Brain microvascular endothelial cell (primary cell): ENCODE measurements at regions not wholly inside any gene's neighbourhood (a gene's known extent, or its start where the extent isn't known, plus 50 kb on each side); places are given as distances from the start of the nearest gene placed in this dataset.

Experiments
- DNase-seq: peaks from one replicate; pipeline ENCODE4 v3.0.0-alpha.2; 2020
- H3K27ac ChIP-seq: fragments of 250-450 bp; sonication (Bioruptor Pico); 2 replicates; pipeline ENCODE4 v1.5.1; 2020; ENCODE audit warnings: mild to moderate bottlenecking, moderate library complexity
- H3K27me3 ChIP-seq: fragments of 250-450 bp; sonication (Bioruptor Pico); replicated peaks from 2 replicates; pipeline ENCODE4 v1.5.1; 2020; ENCODE audit warnings: mild to moderate bottlenecking
- H3K36me3 ChIP-seq: fragments of 250-450 bp; sonication (Bioruptor Pico); replicated peaks from 2 replicates; pipeline ENCODE4 v1.5.1; 2020; ENCODE audit warnings: mild to moderate bottlenecking
- H3K4me3 ChIP-seq: 2 replicates; pipeline ENCODE4 v1.5.1; 2011; ENCODE audit warnings: low read depth, mild to moderate bottlenecking, control low read depth, low read length, moderate library complexity
- CTCF ChIP-seq: IDR thresholded peaks from 2 replicates; pipeline ENCODE4 v1.5.1; 2011; ENCODE audit warnings: low read depth, mild to moderate bottlenecking, moderate library complexity, low read length, control low read depth, inconsistent platforms; ENCODE audit errors: missing control alignments
- in situ Hi-C: cut with HindIII; loops from 2 replicates; pipeline ENCODE4 v1.10.0; 2017; ENCODE audit warnings: low sequenced_read_pairs, low pct_ligation_motif_present

GRCh38 chr16:79519448-79519847 is 81.1 kb downstream of the MAF start:
- no peak for DNase-seq
- in situ Hi-C loops = no loop called here
- Histone ChIP-seq H3K4me3 (no peak overlapping the region), H3K36me3 (no peaks in the 10 kb centered on the region), H3K27ac (no peak overlapping the region), H3K27me3 (no peaks in the 10 kb centered on the region)
- no peak for TF ChIP-seq CTCF

DNA sequence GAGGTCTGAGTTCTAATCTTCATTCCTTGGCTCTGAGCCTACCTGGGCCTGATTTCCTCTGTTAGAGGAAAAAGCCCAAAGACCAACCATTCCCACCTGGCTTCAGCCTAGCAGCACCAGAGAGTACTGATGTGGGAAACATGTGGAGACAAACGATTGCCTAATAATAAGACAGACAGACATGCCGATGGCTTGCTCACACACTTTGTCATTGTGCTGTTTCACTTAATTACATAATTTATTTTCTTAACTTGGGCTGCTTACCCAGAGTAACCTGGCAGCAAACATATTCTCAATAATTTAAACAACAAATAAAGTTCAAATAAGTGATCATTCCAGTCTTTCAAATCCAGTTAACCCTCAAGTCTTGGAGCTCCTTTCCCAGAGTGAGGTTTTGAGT is 83.4 kb downstream of the MAF start:
- H3K27ac ChIP-seq = no peak overlapping the region
- in situ Hi-C loops = no loop called here
- no peak overlapping the region for H3K4me3 ChIP-seq
- no peak for DNase-seq
- H3K36me3 ChIP-seq = no peaks in the 10 kb centered on the region
- TF ChIP-seq CTCF = no peak
- no peaks in the 10 kb centered on the region for H3K27me3 ChIP-seq

DNA sequence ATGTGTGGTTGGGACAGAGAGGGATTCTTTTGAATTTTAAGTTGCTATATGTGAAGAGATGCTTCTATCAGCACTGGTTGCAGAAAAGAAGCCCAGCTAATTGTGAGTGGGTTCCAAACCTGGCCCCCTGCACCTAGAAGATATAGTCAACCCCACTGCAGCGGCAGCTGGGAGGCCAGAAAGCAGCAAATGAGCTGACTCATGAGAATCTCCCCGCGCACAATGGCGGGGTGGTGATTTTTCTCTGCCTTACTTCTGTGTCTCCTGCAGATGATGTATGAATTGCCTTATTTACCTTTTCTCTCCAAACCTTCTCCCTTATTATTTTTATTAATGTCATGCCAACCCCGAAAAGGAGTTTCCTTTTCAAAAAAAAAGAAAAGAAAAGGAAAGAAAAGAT is 89.7 kb downstream of the MAF start:
- in situ Hi-C loops = no loop called here
- Histone ChIP-seq H3K36me3 (no peaks in the 10 kb centered on the region), H3K27me3 (no peaks in the 10 kb centered on the region), H3K4me3 (no peak overlapping the region), H3K27ac (no peak overlapping the region)
- no peak for DNase-seq
- TF ChIP-seq CTCF = no peak

GRCh38 chr16:79509906-79510305 is 90.6 kb downstream of the MAF start:
- TF ChIP-seq CTCF = no peak
- no peaks in the 10 kb centered on the region for H3K36me3 ChIP-seq
- in situ Hi-C loops = no loop called here
- DNase-seq = no peak
- H3K4me3 ChIP-seq = no peak overlapping the region
- no peak overlapping the region for H3K27ac ChIP-seq
- H3K27me3 ChIP-seq = no peaks in the 10 kb centered on the region

- in situ Hi-C loops = no loop called here
- H3K27ac ChIP-seq = no peak overlapping the region
- DNase-seq = no peak
- H3K27me3 ChIP-seq = no peaks in the 10 kb centered on the region
- no peak overlapping the region for H3K4me3 ChIP-seq
- TF ChIP-seq CTCF = no peak
- no peaks in the 10 kb centered on the region for H3K36me3 ChIP-seq
Observed at GRCh38 chr16:79509211-79509631, 91.3 kb downstream of the MAF start.

- no peaks in the 10 kb centered on the region for H3K27me3 ChIP-seq
- TF ChIP-seq CTCF = no peak
- in situ Hi-C loops = no loop called here
- H3K4me3 ChIP-seq = no peak overlapping the region
- H3K36me3 ChIP-seq = no peaks in the 10 kb centered on the region
- no peak overlapping the region for H3K27ac ChIP-seq
- DNase-seq = no peak
Observed at GRCh38 chr16:79508294-79508693, 92.2 kb downstream of the MAF start.
